H1 (cell line): ENCODE measurements at regions not wholly inside any gene's neighbourhood (a gene's known extent, or its start where the extent isn't known, plus 50 kb on each side); places are given as distances from the start of the nearest gene placed in this dataset.

ENCODE experiments used
- CTCF ChIA-PET: fragments of 300-600 bp; sonication (Branson Sonifier 250); formaldehyde crosslinking; loops from one replicate; lab custom pipeline; 2021; ENCODE audit not compliant: partially characterized antibody; lab: Charles Lee
- POLR2A ChIA-PET: fragments of 300-600 bp; sonication (Branson Sonifier 250); formaldehyde crosslinking; loops from one replicate; lab custom pipeline; 2021; ENCODE audit warnings: inconsistent platforms; ENCODE audit not compliant: partially characterized antibody; lab: Charles Lee
- DNase-seq, 2 experiments: peaks; one replicate each; pipeline versions ENCODE4 v3.0.0 to v3.0.0-alpha.2; 2010 to 2022; ENCODE audit warnings: low spot score in 2 of 2, low read depth in 1 of 2, mixed read lengths in 1 of 2
- FAIRE-seq: peaks from 2 replicates; lab custom pipeline; 2011; peaks lifted over from hg19 to GRCh38; lab: Jason Lieb, UNC
- H2AFZ ChIP-seq: 2 replicates; pipeline ENCODE4 v1.8.1; 2012; ENCODE audit warnings: low read length, inconsistent platforms
- H2AK5ac ChIP-seq: 2 replicates; pipeline ENCODE4 v1.6.1; 2013; ENCODE audit warnings: low read depth, low read length
- H2BK120ac ChIP-seq: replicated peaks from 2 replicates; pipeline ENCODE3; 2013; ENCODE audit warnings: low read depth, low read length, inconsistent platforms
- H2BK12ac ChIP-seq: 2 replicates; pipeline ENCODE4 v1.6.1; 2013; ENCODE audit warnings: low read depth, low read length
- H2BK15ac ChIP-seq: 2 replicates; pipeline ENCODE4 v1.6.1; 2013; ENCODE audit warnings: low read length
- H2BK20ac ChIP-seq: 2 replicates; pipeline ENCODE4 v1.6.1; 2013; ENCODE audit warnings: low read length
- H2BK5ac ChIP-seq: 2 replicates; pipeline ENCODE4 v1.6.1; 2013; ENCODE audit warnings: low read depth, low read length
- H3K14ac ChIP-seq: 2 replicates; pipeline ENCODE4 v1.6.1; 2013; ENCODE audit warnings: inconsistent platforms; ENCODE audit not compliant: insufficient read length
- H3K18ac ChIP-seq: 2 replicates; pipeline ENCODE4 v1.6.1; 2013; ENCODE audit warnings: low read length; ENCODE audit errors: extremely low read depth
- H3K23ac ChIP-seq: 2 replicates; pipeline ENCODE4 v1.6.1; 2013; ENCODE audit warnings: inconsistent platforms; ENCODE audit not compliant: insufficient read length
- H3K23me2 ChIP-seq: 2 replicates; pipeline ENCODE4 v1.6.1; 2013; ENCODE audit warnings: low read depth, low read length
- H3K27ac ChIP-seq: 2 replicates; pipeline ENCODE4 v1.6.1; 2011; ENCODE audit warnings: low read depth, low read length, inconsistent platforms
- H3K27me3 ChIP-seq, 4 experiments: replicated peaks in 1 of 4; 1 replicate in 1 of 4; 2 replicates in 3 of 4; pipeline versions ENCODE4 v1.6.1 to v1.8.1; 2011 to 2013; ENCODE audit warnings: low read length in 3 of 4, mild to moderate bottlenecking in 3 of 4, inconsistent platforms in 2 of 4, mixed read lengths in 2 of 4, moderate library complexity in 1 of 4; ENCODE audit not compliant: control insufficient read depth in 3 of 4, insufficient read depth in 3 of 4; ENCODE audit errors: extremely low read depth in 1 of 4
- H3K36me3 ChIP-seq, 4 experiments: 2 replicates each; pipeline versions ENCODE4 v1.6.1 to v1.8.1; 2011 to 2013; ENCODE audit warnings: mild to moderate bottlenecking in 4 of 4, low read length in 3 of 4, moderate library complexity in 2 of 4, control low read depth in 1 of 4, inconsistent platforms in 1 of 4; ENCODE audit not compliant: insufficient read depth in 4 of 4, control insufficient read depth in 2 of 4
- H3K4ac ChIP-seq: replicated peaks from 2 replicates; pipeline ENCODE3; 2013; ENCODE audit warnings: low read length, low read depth, mixed read lengths, inconsistent platforms; ENCODE audit not compliant: insufficient read length
- H3K4me1 ChIP-seq, 4 experiments: replicated peaks in 1 of 4; 1 replicate in 1 of 4; 2 replicates in 3 of 4; pipeline versions ENCODE4 v1.6.1 to v1.8.1; 2011 to 2013; ENCODE audit warnings: low read length in 3 of 4, inconsistent platforms in 2 of 4, mixed read lengths in 1 of 4; ENCODE audit not compliant: insufficient read depth in 4 of 4, control insufficient read depth in 3 of 4
- H3K4me2 ChIP-seq, 2 experiments: 2 replicates each; pipeline versions ENCODE4 v1.6.1 to v1.8.1; 2011 to 2013; ENCODE audit warnings: low read depth in 2 of 2, low read length in 2 of 2, control low read depth in 1 of 2, inconsistent platforms in 1 of 2, mild to moderate bottlenecking in 1 of 2; ENCODE audit not compliant: insufficient read depth in 1 of 2
- H3K4me3 ChIP-seq, 4 experiments: fragments of 200-600, 300-600 bp in 1 of 4; sonication (generic), shearing (Covaris generic), sonication (Bioruptor Twin) in 1 of 4; 2 replicates each; pipeline versions ENCODE4 v1.5.1 to v1.8.1; 2011 to 2016; ENCODE audit warnings: low read length in 4 of 4, low read depth in 3 of 4, control low read depth in 2 of 4, inconsistent platforms in 2 of 4, mild to moderate bottlenecking in 2 of 4, mixed read lengths in 1 of 4, moderate library complexity in 1 of 4; ENCODE audit not compliant: insufficient read depth in 2 of 4; ENCODE audit errors: extremely low read depth in 1 of 4
- H3K56ac ChIP-seq: replicated peaks from 2 replicates; pipeline ENCODE3; 2013; ENCODE audit warnings: low read depth, mild to moderate bottlenecking, mixed read lengths, low read length, inconsistent platforms; ENCODE audit not compliant: insufficient read length
- H3K79me1 ChIP-seq: 2 replicates; pipeline ENCODE4 v1.6.1; 2013; ENCODE audit warnings: low read depth, low read length, control low read depth
- H3K79me2 ChIP-seq, 2 experiments: 2 replicates each; pipeline versions ENCODE4 v1.6.1 to v1.8.1; 2012 to 2013; ENCODE audit warnings: low read length in 2 of 2, mild to moderate bottlenecking in 2 of 2, inconsistent platforms in 1 of 2; ENCODE audit not compliant: insufficient read depth in 2 of 2, control insufficient read depth in 1 of 2
- H3K9ac ChIP-seq, 4 experiments: replicated peaks in 1 of 4; 1 replicate in 1 of 4; 2 replicates in 3 of 4; pipeline versions ENCODE4 v1.6.1 to v1.8.1; 2011 to 2013; ENCODE audit warnings: low read depth in 3 of 4, low read length in 3 of 4, control low read depth in 2 of 4, mild to moderate bottlenecking in 2 of 4, moderate library complexity in 2 of 4, inconsistent platforms in 1 of 4; ENCODE audit errors: extremely low read depth in 1 of 4
- H3K9me3 ChIP-seq, 2 experiments: 2 replicates each; pipeline versions ENCODE4 v1.6.1 to v1.8.1; 2012 to 2013; ENCODE audit warnings: mild to moderate bottlenecking in 2 of 2, moderate library complexity in 2 of 2, control low read depth in 1 of 2, inconsistent platforms in 1 of 2, low read depth in 1 of 2, low read length in 1 of 2, mixed read lengths in 1 of 2; ENCODE audit not compliant: insufficient read depth in 2 of 2
- H4K20me1 ChIP-seq, 2 experiments: replicated peaks in 1 of 2; 2 replicates each; pipeline versions ENCODE3 to v1.8.1; 2011 to 2013; ENCODE audit warnings: inconsistent platforms in 2 of 2, low read length in 2 of 2, mild to moderate bottlenecking in 1 of 2; ENCODE audit not compliant: insufficient read depth in 2 of 2, control insufficient read depth in 1 of 2
- H4K5ac ChIP-seq: 2 replicates; pipeline ENCODE4 v1.6.1; 2013; ENCODE audit warnings: low read length, low read depth, mixed read lengths, inconsistent platforms; ENCODE audit not compliant: insufficient read length
- H4K8ac ChIP-seq: 2 replicates; pipeline ENCODE4 v1.8.0; 2013; ENCODE audit warnings: mild to moderate bottlenecking, moderate library complexity, low read length, inconsistent platforms; ENCODE audit not compliant: insufficient read depth; ENCODE audit errors: extremely low read depth
- H4K91ac ChIP-seq: replicated peaks from 2 replicates; pipeline ENCODE3; 2013; ENCODE audit warnings: low read length, mixed read lengths, inconsistent platforms; ENCODE audit not compliant: insufficient read length
- ASH2L ChIP-seq: fragments of 200-600, 300-600 bp; sonication (generic); IDR thresholded peaks from one replicate; pipeline ENCODE4 v1.7.1; 2017; ENCODE audit warnings: low read length
- GABPA ChIP-seq: IDR thresholded peaks from 2 replicates; pipeline ENCODE4 v1.6.1; 2011; ENCODE audit warnings: mild to moderate bottlenecking, low read length, moderate library complexity, borderline replicate concordance; ENCODE audit not compliant: insufficient read depth
- RAD21 ChIP-seq, 2 experiments: IDR thresholded peaks in 1 of 2; conservative IDR thresholded peaks in 1 of 2; 2 replicates each; pipeline ENCODE4 v1.6.1; 2011; ENCODE audit warnings: low read depth in 2 of 2, low read length in 2 of 2, improper control_type of control experiment in 1 of 2, inconsistent platforms in 1 of 2, mild to moderate bottlenecking in 1 of 2, moderate library complexity in 1 of 2
- WGBS, 2 experiments: shearing (Covaris generic) in 1 of 2; methylation state at CpG; one replicate each; pipeline versions ENCODE4 v1.1.6 to v1.1.7; 2013 to 2015; ENCODE audit warnings: low lambda C conversion rate in 2 of 2, mixed read lengths in 2 of 2, inconsistent platforms in 1 of 2, low coverage in 1 of 2, missing lambda C conversion rate in 1 of 2; ENCODE audit not compliant: insufficient replicate concordance in 2 of 2, insufficient coverage in 1 of 2, insufficient read length in 1 of 2; ENCODE audit errors: extremely low coverage in 1 of 2, missing lambda C conversion rate in 1 of 2; 5-methylcytosine and 5-hydroxymethylcytosine counted together
- TF ChIP-seq, protein P1 (sequence below), 3 experiments: IDR thresholded peaks; 1 replicate in 2 of 3; 2 replicates in 1 of 3; pipeline versions ENCODE4 v1.5.1 to v1.6.1; 2011; ENCODE audit warnings: low read length in 3 of 3, mild to moderate bottlenecking in 3 of 3, inconsistent platforms in 2 of 3, low read depth in 1 of 3, moderate library complexity in 1 of 3; ENCODE audit not compliant: insufficient read depth in 1 of 3; ENCODE audit errors: control extremely low read depth in 1 of 3

DNA sequence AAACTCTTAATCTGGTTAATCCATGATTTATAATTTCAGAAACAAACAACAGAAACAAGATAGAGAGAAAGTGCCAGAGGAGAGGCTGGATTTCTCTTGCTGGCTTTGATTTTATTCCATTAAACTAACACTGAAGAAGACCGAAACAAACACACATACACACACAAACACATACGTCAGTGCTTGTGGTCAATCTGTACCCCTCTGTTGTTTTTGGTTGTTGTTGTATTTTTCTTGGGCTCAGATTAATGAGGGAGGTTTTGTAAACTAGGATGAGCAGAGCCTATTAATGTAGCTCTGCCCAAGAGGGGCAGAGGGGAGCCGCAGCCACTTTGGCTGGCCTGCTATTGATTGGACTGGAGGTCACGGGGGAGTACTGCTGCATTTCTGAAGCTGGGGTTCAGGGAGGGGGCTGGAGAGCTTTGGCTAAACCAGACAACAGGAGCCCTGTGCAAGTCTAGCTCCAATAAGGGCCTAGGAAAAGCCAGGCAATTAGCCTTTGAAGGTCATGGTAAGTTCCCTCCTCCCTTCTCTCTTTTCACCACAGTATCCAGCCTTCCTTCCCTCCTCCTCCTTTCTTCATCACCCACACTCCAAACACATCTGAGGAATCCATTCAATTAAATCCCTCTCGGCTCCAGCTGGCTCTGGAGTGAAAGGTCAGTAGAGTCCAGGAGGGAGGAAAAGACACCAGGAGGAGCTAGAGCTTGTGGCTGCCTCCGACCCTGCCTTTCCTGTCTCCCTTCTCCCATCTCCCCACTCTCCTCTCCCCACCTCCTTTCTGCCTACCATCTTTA lies 344.1 kb upstream of the LMO3 start:
- H3K36me3 ChIP-seq: no peaks in the 10 kb centered on the region
- DNase-seq (no peak), FAIRE-seq (peak; percentile 65)
- H3K4me3 ChIP-seq: no peak overlapping the region
- H3K27ac ChIP-seq: no peak overlapping the region
- H2BK15ac ChIP-seq: no peak overlapping the region
- no peak overlapping the region for H3K4ac ChIP-seq
- no peaks in the 10 kb centered on the region for H3K27me3 ChIP-seq
- no peak overlapping the region for H3K14ac ChIP-seq
- no peaks in the 10 kb centered on the region for H4K20me1 ChIP-seq
- H4K5ac ChIP-seq: no peak overlapping the region
- no peak overlapping the region for H3K9ac ChIP-seq
- ChIA-PET POLR2A (no interaction called here), CTCF (interaction anchor here (0.6 to 2.5 kb wide), 8 partner anchors 9 to 1042 kb away, joined by 3 to 35 read pairs (median 4); no protein-coding TSS in a partner anchor)
- H3K23ac ChIP-seq: no peak overlapping the region
- no peak overlapping the region for H2BK120ac ChIP-seq
- H3K79me2 ChIP-seq: no peaks in the 10 kb centered on the region
- H3K9me3 ChIP-seq: no peaks in the 10 kb centered on the region
- H3K23me2 ChIP-seq: no peaks in the 10 kb centered on the region
- H2BK12ac ChIP-seq: no peak overlapping the region
- 82% methylated on average over 5 of the region's 6 CpGs; no CpG with 5 or more reads in 1 of the 2 experiments for WGBS, 2 experiments
- H3K79me1 ChIP-seq: no peaks in the 10 kb centered on the region
- H2AK5ac ChIP-seq: no peak overlapping the region
- H3K4me1 ChIP-seq: peaks cover 0 to 4% (median 0%) of the 10 kb centered on the region in 4 experiments; a peak in 2 of 7 replicates
- no peak overlapping the region for H3K4me2 ChIP-seq
- H4K91ac ChIP-seq: no peak overlapping the region
- peak overlapping the region; percentile 36; the same call in 1 of the 2 replicates for H2AFZ ChIP-seq
- H2BK5ac ChIP-seq: no peak overlapping the region
- H3K18ac ChIP-seq: no peak overlapping the region
- no peak overlapping the region for H3K56ac ChIP-seq
- no peak overlapping the region for H2BK20ac ChIP-seq
- H4K8ac ChIP-seq: no peak overlapping the region
- no peak for TF ChIP-seq GABPA
- peak; percentile 25 for TF ChIP-seq ASH2L
- TF ChIP-seq, protein P1, sequence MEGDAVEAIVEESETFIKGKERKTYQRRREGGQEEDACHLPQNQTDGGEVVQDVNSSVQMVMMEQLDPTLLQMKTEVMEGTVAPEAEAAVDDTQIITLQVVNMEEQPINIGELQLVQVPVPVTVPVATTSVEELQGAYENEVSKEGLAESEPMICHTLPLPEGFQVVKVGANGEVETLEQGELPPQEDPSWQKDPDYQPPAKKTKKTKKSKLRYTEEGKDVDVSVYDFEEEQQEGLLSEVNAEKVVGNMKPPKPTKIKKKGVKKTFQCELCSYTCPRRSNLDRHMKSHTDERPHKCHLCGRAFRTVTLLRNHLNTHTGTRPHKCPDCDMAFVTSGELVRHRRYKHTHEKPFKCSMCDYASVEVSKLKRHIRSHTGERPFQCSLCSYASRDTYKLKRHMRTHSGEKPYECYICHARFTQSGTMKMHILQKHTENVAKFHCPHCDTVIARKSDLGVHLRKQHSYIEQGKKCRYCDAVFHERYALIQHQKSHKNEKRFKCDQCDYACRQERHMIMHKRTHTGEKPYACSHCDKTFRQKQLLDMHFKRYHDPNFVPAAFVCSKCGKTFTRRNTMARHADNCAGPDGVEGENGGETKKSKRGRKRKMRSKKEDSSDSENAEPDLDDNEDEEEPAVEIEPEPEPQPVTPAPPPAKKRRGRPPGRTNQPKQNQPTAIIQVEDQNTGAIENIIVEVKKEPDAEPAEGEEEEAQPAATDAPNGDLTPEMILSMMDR (IDR thresholded peaks at IDR 0.05; ENCODE audit: control extremely low read depth in 1 of 3, insufficient read depth in 1 of 3, low read depth in 1 of 3, low read length in 3 of 3): peak in 2 of 3 experiments; percentile 16 to 17; a peak in 2 of 4 replicates
- TF ChIP-seq RAD21 (IDR thresholded peaks at IDR 0.05 in 1 of 2, conservative IDR thresholded peaks at IDR 0.05 in 1 of 2; ENCODE audit: low read depth in 2 of 2, low read length in 2 of 2): peak; percentile 43 to 44
